ENCODE measurements at regions not wholly inside any gene's neighbourhood (a gene's known extent, or its start where the extent isn't known, plus 50 kb on each side); places are given as distances from the start of the nearest gene placed in this dataset.

DNA sequence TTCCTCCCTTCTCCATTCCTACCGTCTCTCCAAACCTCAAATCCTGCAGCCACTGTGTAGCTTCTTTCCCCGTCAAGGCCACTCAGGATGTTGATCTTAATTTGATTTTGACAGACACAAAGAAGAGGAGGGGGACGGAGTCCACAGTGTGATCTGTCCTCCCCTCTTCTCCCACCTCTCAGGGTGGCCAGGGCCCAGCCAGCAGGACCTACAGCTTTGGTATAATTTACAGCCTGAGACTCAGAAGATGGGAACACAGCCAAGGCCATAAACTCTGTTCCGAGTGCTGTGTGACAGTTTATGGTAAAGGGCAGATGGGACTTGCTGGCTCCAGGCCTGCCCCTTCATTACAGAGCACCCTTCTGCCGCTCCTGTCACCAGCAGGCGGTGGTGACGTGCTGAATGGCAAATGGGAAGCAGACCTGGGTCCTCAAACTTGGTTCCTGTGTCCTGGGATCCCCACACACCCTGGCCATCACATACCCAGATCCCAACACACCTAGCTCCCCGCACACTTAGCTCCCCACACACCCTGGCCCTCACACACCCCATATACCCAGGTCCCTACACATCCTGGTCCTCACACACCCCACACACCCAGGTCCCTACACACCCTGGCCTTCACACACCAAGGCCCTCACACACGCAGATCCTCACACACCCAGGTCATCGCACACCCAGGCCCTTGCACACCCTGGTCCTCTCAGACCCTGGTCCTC, 71.6 kb downstream of the CD2 start:
- no peaks in the 10 kb centered on the region for H3K4me1 ChIP-seq
- H3K27me3 ChIP-seq: no peaks in the 10 kb centered on the region
- H3K9me3 ChIP-seq: no peaks in the 10 kb centered on the region
- TF ChIP-seq POLR2A (IDR thresholded peaks at IDR 0.05) (no peak), EP300 (IDR thresholded peaks at IDR 0.05) (no peak)
- TF ChIP-seq, protein P1, sequence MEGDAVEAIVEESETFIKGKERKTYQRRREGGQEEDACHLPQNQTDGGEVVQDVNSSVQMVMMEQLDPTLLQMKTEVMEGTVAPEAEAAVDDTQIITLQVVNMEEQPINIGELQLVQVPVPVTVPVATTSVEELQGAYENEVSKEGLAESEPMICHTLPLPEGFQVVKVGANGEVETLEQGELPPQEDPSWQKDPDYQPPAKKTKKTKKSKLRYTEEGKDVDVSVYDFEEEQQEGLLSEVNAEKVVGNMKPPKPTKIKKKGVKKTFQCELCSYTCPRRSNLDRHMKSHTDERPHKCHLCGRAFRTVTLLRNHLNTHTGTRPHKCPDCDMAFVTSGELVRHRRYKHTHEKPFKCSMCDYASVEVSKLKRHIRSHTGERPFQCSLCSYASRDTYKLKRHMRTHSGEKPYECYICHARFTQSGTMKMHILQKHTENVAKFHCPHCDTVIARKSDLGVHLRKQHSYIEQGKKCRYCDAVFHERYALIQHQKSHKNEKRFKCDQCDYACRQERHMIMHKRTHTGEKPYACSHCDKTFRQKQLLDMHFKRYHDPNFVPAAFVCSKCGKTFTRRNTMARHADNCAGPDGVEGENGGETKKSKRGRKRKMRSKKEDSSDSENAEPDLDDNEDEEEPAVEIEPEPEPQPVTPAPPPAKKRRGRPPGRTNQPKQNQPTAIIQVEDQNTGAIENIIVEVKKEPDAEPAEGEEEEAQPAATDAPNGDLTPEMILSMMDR (IDR thresholded peaks at IDR 0.05): no peak
- no peak overlapping the region for H3K4me3 ChIP-seq
- DNase-seq (ENCODE audit: low spot score in 2 of 2): no peak
- H3K36me3 ChIP-seq: no peaks in the 10 kb centered on the region
- 73 to 78% methylated on average over 10 of the region's 10 CpGs for WGBS, 2 donors
- H3K27ac ChIP-seq: no peak overlapping the region

GRCh38 chr1:116826818-116827606, 72.8 kb downstream of the CD2 start:
- TF ChIP-seq POLR2A (IDR thresholded peaks at IDR 0.05) (no peak), EP300 (IDR thresholded peaks at IDR 0.05) (no peak)
- no peaks in the 10 kb centered on the region for H3K4me1 ChIP-seq
- no peak for DNase-seq (ENCODE audit: low spot score in 2 of 2)
- no peak overlapping the region for H3K27ac ChIP-seq
- 67 to 75% methylated on average over 9 of the region's 9 CpGs for WGBS, 2 donors
- no peaks in the 10 kb centered on the region for H3K9me3 ChIP-seq
- H3K4me3 ChIP-seq: no peak overlapping the region
- H3K36me3 ChIP-seq: no peaks in the 10 kb centered on the region
- H3K27me3 ChIP-seq: no peaks in the 10 kb centered on the region

DNA sequence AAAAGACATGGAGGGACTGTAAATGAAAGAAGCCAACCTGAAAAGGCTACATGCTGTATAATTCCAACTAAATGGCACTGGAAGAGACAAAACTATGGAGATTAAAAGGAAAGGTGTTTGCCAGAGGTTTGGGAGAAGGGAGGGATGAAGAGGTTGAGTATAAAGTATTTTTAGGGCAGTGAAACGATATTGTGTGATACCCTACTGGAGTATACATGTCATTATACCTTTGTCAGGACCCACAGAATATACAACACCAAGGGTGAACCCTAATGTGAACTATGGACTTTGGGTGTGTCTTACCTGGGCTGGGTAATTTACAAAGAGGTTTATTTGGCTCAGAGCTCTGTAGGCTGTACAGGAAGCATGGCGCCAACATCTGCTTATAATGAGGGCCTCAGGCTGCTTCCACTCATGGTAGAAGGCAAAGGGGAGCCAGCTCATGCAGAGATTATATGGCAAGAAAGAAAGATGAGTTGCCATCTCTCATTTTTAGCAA, 73.4 kb downstream of the CD2 start:
- Histone ChIP-seq H3K4me3 (no peak overlapping the region), H3K9me3 (no peaks in the 10 kb centered on the region), H3K27ac (no peak overlapping the region), H3K4me1 (no peaks in the 10 kb centered on the region), H3K36me3 (no peaks in the 10 kb centered on the region), H3K27me3 (no peaks in the 10 kb centered on the region)
- WGBS, 2 donors: 93 to 94% methylated on average over 2 of the region's 2 CpGs
- DNase-seq (ENCODE audit: low spot score in 2 of 2): no peak
- TF ChIP-seq EP300 (IDR thresholded peaks at IDR 0.05) (no peak), POLR2A (IDR thresholded peaks at IDR 0.05) (no peak)
- TF ChIP-seq, protein P1 (IDR thresholded peaks at IDR 0.05): no peak

DNA sequence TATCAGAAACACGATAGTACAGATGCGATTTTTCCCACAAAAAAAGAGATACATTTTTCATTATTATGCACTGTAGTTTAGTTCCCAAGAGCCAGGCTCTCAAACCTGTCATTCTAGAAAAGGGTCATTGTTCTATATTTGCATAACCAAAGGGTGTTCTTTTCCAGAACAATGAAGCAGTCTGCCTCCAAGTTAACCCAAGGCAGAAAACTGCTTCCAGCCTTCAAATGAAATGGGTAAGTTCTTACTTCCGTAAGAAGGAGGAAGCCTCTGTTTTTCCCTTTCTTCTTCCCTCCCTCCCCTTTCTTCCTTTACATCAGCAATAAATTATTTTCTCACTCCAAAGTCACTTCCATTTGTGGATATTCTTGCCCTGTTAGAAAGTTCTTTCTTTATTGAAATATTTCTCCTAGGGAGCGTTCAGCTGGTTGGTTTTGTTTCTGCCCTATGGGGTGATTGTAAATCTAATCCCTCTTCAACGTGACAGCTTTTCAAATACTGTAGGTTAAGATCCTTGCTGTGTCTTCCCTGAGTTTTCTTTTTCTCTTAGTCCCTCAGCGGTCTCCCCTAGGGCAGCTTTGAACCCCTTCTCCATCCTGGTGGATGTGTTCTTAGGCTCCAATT, 77.3 kb upstream of the PTGFRN start:
- no peak overlapping the region for H3K4me3 ChIP-seq
- peaks cover 0 to under 1% (median 0%) of the 10 kb centered on the region in 4 donors for H3K9me3 ChIP-seq
- WGBS, 2 donors: 48 to 50% methylated on average over 6 of the region's 6 CpGs
- no peaks in the 10 kb centered on the region for H3K27me3 ChIP-seq
- no peak for DNase-seq (ENCODE audit: low spot score in 2 of 2)
- no peak overlapping the region for H3K27ac ChIP-seq
- no peaks in the 10 kb centered on the region for H3K4me1 ChIP-seq
- TF ChIP-seq EP300 (IDR thresholded peaks at IDR 0.05): no peak
- no peak for TF ChIP-seq POLR2A (IDR thresholded peaks at IDR 0.05)
- TF ChIP-seq, protein P1 (IDR thresholded peaks at IDR 0.05): no peak
- H3K36me3 ChIP-seq: no peaks in the 10 kb centered on the region

DNA sequence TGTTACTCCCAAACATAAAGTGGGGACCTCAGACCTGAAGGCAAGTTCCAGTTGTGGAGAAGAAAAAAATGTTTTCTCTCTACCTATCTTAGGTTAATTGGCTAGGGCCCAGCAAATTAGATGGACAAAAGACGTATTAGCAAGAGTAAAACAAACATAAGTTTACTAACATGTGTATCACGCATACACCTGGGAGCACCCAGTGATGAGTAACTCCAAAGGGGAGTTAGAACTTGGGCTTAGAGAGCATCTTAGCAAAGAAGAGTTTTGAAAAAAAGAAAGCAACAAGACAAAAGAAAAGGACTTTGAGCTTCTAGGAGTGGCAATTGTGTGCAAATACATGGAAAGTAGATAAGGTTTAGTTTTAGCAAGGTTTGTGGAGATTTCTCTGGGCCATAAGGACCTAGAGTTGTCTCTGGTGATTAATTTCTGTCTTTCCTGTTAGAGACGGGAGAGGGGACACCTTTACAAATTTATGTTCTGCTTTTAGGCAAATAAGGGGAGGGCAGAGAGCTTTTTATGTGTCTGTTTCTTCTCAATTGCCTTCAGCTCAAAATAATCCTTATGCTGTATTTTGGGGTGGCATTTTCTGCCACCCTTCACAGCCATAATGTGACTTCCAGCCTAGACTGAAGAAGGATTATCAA, 76.7 kb upstream of the PTGFRN start:
- H3K4me3 ChIP-seq: no peak overlapping the region
- 72 to 76% methylated on average over 3 of the region's 3 CpGs for WGBS, 2 donors
- H3K27me3 ChIP-seq: no peaks in the 10 kb centered on the region
- H3K4me1 ChIP-seq: no peaks in the 10 kb centered on the region
- H3K27ac ChIP-seq: no peak overlapping the region
- no peak for TF ChIP-seq EP300 (IDR thresholded peaks at IDR 0.05)
- TF ChIP-seq, protein P1 (IDR thresholded peaks at IDR 0.05): no peak
- TF ChIP-seq POLR2A (IDR thresholded peaks at IDR 0.05): no peak
- H3K36me3 ChIP-seq: no peaks in the 10 kb centered on the region
- no peak for DNase-seq (ENCODE audit: low spot score in 2 of 2)
- peaks cover 0 to 5% (median 0%) of the 10 kb centered on the region in 4 donors for H3K9me3 ChIP-seq
